Immature natural killer cell (primary cell): ENCODE measurements at regions not wholly inside any gene's neighbourhood (a gene's known extent, or its start where the extent isn't known, plus 50 kb on each side); places are given as distances from the start of the nearest gene placed in this dataset.
"Not testable (repeated sequence)": the region's sequence is repeated elsewhere in the genome, so short reads cannot be mapped to it uniquely, and the experiment has no call there.

ENCODE experiments used
- DNase-seq, 3 donors: peaks; one replicate each; pipeline ENCODE4 v3.0.0; 2022; ENCODE audit warnings: mixed read lengths in 1 of 3
- H3K27ac Mint-ChIP-seq, 6 donors: one replicate each; pipeline ENCODE4 v1.8.0; 2020; ENCODE audit warnings: mixed read lengths in 6 of 6, mild to moderate bottlenecking in 5 of 6, inconsistent platforms in 4 of 6, moderate library complexity in 3 of 6
- H3K27me3 Mint-ChIP-seq, 3 donors: one replicate each; pipeline ENCODE4 v1.8.0; 2020 to 2021; ENCODE audit warnings: low read depth in 3 of 3, mild to moderate bottlenecking in 3 of 3, mixed read lengths in 3 of 3, moderate library complexity in 3 of 3, inconsistent platforms in 1 of 3
- H3K36me3 Mint-ChIP-seq, 3 donors: one replicate each; pipeline ENCODE4 v1.8.0; 2020; ENCODE audit warnings: mixed read lengths in 3 of 3, inconsistent platforms in 2 of 3, mild to moderate bottlenecking in 2 of 3
- H3K4me1 Mint-ChIP-seq, 2 donors: one replicate each; pipeline ENCODE4 v1.8.0; 2020; ENCODE audit warnings: inconsistent platforms in 2 of 2, mild to moderate bottlenecking in 2 of 2, mixed read lengths in 2 of 2, moderate library complexity in 1 of 2
- H3K4me3 Mint-ChIP-seq, 5 donors: one replicate each; pipeline ENCODE4 v1.8.0; 2020; ENCODE audit warnings: mild to moderate bottlenecking in 5 of 5, mixed read lengths in 5 of 5, inconsistent platforms in 3 of 5, moderate library complexity in 3 of 5
- H3K9me3 Mint-ChIP-seq, 6 donors: one replicate each; pipeline ENCODE4 v1.8.0; 2020; ENCODE audit warnings: mild to moderate bottlenecking in 6 of 6, mixed read lengths in 6 of 6, inconsistent platforms in 4 of 6, moderate library complexity in 3 of 6

DNA sequence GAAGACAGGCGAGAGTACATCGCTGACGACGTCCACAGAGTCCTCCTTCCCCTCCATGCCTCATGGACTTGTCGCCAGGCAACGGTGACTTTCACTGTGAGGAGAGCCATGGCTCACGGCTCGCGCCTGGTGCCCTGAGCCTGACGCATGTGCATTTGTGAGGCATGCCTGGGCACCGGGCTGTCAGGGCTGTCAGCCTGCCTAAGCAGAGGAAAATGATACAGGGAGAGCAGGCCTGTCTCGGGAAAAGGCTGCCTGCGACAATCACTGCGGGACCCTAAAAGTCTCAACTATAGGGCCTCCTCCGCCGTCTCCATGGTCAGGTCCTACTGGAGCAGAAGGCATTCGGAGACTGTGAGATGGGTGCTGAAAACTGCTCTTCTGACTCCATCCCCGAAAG lies 135.5 kb upstream of the WSB1 start:
- no peaks in the 10 kb centered on the region for H3K4me1 Mint-ChIP-seq
- no peak for DNase-seq
- no peak overlapping the region for H3K27ac Mint-ChIP-seq
- H3K36me3 Mint-ChIP-seq = peaks cover 0 to 2% (median 0%) of the 10 kb centered on the region in 3 donors
- peaks cover 0 to 5% (median 0%) of the 10 kb centered on the region in 6 donors for H3K9me3 Mint-ChIP-seq
- no peaks in the 10 kb centered on the region for H3K27me3 Mint-ChIP-seq
- H3K4me3 Mint-ChIP-seq = no peak overlapping the region

DNA sequence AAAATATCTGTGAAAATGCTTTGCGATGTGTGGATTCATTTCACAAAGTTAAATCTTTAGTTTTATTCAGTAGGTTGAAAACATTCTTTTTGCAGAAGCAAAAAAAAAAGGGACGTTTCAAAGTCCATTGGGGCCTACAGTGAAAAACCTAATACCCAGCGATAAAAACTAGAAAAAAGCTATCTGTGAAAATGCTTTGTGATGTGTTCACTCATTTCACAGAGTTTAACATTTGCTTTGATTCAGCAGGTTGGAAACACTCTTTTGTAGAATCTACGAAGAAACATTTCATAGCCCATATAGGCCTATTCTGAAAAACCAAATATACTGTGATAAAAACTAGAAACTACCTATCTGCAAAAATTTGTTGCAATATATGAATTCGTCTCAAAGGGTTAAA lies 113.6 kb upstream of the WSB1 start:
- Mint-ChIP-seq H3K36me3 (peaks cover 4 to 8% (median 7%) of the 10 kb centered on the region in 3 donors), H3K9me3 (peaks cover 9 to 15% (median 12%) of the 10 kb centered on the region in 6 donors), H3K4me3 (no peak overlapping the region), H3K4me1 (no peaks in the 10 kb centered on the region), H3K27me3 (no peaks in the 10 kb centered on the region), H3K27ac (no peak overlapping the region)
- DNase-seq = no peak

DNA sequence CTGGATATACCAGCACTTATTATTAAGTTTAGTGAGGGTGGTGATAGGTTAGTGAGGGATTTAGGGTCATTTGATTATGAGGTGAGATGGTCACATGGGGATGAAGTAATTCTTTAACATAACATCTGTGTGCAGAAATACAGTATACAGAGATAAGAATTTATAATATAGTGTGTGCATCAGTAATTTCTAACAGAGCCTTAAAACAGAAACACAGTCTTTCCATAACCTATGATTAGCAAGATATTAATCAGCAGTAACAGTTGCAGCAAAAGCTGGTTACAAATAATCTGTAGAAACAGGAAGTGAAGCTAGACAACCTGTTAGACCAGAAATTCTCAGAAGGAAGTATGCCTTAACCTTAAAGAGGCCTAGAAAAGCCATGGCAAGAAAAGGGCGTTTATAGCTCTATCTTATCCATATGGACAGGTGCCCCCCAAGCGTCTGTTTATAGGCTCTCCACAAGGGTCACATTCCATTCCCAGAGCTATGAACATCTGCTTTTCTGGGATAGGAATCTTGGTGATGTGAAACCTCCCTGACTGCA lies 112.5 kb upstream of the WSB1 start:
- not testable (repeated sequence) for H3K4me1 Mint-ChIP-seq, H3K4me3 Mint-ChIP-seq, H3K27ac Mint-ChIP-seq, H3K27me3 Mint-ChIP-seq, DNase-seq, H3K36me3 Mint-ChIP-seq
- H3K9me3 Mint-ChIP-seq = peaks cover 11 to 15% (median 12%) of the 10 kb centered on the region in 6 donors

DNA sequence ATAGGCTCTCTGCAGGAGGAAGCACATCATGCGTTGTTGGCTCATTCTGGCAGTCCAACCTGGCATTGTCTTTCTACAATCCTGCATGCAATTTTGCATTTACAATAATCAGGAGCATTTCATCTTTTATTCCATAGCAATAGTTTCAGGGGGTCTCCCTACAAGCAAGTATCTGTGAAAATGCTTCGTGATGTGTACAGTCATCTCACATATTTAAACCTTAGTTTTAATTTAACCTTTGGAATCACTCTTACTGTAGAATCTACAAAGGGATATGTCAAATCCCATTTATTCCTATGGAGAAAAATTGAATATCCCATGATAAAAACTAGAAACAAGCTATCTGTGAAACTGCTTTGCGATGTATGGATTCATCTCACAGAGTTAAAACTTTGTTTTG lies 112.0 kb upstream of the WSB1 start:
- Mint-ChIP-seq H3K4me1 (no peaks in the 10 kb centered on the region), H3K27me3 (peaks cover 0 to 5% (median 3%) of the 10 kb centered on the region in 3 donors), H3K36me3 (peaks cover 4 to 8% (median 7%) of the 10 kb centered on the region in 3 donors), H3K9me3 (peaks cover 11 to 15% (median 12%) of the 10 kb centered on the region in 6 donors), H3K4me3 (no peak overlapping the region), H3K27ac (no peak overlapping the region)
- no peak for DNase-seq

DNA sequence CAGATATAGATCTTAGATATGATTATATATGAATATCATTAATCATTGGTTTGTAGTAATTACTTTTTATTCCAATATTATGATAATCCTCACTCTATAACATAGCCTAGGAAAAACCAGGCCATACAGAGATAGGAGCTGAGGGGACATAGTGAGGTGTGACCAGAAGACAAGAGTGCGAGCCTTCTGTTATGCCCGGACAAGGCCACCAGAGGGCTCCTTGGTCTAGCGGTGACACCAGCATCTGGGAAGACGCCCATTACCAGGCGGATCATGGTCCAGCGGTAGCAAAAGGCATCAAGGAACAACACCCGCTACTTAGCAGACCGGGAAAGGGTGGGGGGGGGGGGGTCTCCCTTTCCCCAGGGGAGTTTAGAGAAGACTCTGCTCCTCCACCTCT lies 96.4 kb upstream of the WSB1 start:
- not testable (repeated sequence) for H3K27ac Mint-ChIP-seq, H3K27me3 Mint-ChIP-seq, H3K36me3 Mint-ChIP-seq, H3K4me3 Mint-ChIP-seq, H3K9me3 Mint-ChIP-seq
- H3K4me1 Mint-ChIP-seq = peaks cover 12 to 19% of the 10 kb centered on the region in 2 donors
- peak in 1 of 3 donors; percentile 27 for DNase-seq

DNA sequence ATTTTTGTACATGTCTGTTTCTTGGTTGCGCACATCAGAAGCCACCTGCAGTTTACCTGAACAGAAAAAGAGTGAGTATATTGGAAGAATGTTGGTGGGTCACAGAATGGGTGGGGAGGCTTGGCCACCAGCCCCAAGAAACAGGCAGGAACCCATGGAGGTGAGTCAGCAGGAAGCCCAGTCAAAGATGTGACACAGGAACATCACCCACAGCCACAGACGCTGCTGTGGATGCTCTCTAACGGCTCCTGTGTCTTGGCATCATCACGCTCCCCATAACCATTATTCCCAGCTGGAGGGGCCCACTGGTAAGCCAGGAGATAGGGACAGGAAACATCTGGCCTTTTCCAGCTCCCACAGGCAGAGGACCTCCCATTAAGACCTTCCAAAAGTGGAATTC lies 94.0 kb upstream of the WSB1 start:
- Mint-ChIP-seq H3K27me3 (peaks cover 0 to 2% (median 0%) of the 10 kb centered on the region in 3 donors), H3K36me3 (no peaks in the 10 kb centered on the region), H3K4me3 (peak overlapping the region in 3 of 5 donors; percentile 22 to 59 (median 41)), H3K9me3 (no peaks in the 10 kb centered on the region), H3K27ac (peak overlapping the region in 3 of 6 donors; percentile 15 to 56 (median 37)), H3K4me1 (peaks cover 12 to 19% of the 10 kb centered on the region in 2 donors)
- DNase-seq = peak in 1 of 3 donors; percentile 7

DNA sequence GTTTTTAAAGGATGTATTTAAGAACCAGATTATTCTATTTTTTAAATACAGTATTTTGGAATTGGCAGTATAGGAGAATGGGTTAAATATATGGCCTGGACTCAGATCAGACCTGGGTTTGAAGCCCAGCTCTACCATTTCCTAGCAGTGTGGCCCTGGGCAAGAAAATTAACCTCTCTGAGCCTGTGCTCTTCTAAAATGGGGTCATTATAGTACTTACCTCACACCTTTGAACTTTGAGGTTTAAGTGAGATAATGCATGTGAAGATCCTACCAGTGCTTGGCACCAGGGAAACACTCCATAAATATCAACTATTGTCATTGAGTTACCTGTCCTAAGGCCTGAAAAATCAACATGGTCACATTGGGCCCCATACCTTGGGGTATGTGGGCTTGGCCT lies 93.4 kb upstream of the WSB1 start:
- Mint-ChIP-seq H3K27me3 (peaks cover 0 to 2% (median 0%) of the 10 kb centered on the region in 3 donors), H3K27ac (peak overlapping the region in 2 of 6 donors; percentile 43 to 54), H3K4me1 (peaks cover 12 to 19% of the 10 kb centered on the region in 2 donors), H3K36me3 (no peaks in the 10 kb centered on the region), H3K4me3 (no peak overlapping the region), H3K9me3 (no peaks in the 10 kb centered on the region)
- DNase-seq = no peak

DNA sequence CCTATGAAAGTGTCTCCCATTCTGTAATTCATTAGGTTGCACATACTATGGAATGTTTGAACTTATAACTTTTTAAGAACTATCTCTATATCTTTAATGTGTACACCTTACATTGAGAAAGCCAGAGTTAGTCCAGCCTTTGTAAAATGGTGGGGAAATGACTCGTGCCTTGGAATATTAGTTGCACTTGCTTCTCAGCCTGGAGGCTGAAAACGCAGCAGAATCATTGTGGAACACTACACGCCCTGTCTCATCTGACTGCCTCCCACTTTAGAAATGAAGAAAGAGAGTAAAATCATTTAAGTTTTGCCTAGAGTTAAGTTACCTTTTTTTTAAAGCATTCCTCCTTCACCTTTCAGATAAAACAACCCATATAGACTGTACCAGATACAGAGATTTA lies 90.7 kb upstream of the WSB1 start:
- DNase-seq = no peak
- no peak overlapping the region for H3K27ac Mint-ChIP-seq

DNA sequence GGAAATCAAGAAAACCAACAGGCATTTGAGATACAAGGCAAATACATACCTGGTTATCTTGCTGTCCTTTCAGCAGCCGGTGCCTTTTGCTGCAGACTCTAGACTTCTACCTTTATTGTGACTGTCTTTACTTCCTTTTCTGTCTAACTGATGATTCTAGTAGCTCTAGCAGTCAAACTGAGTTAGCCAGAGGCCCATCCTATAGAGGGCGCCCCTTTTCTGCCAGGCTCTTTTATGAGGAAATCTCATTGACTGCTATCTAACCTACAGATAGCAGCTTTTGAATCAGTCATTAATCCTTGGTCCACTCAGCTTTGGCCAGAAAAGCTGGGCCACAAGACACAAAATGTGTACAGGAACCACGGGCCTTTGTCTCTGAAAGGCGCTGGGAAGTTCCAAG lies 87.5 kb upstream of the WSB1 start:
- H3K27me3 Mint-ChIP-seq = peaks cover 0 to 1% (median 0%) of the 10 kb centered on the region in 3 donors
- H3K36me3 Mint-ChIP-seq = no peaks in the 10 kb centered on the region
- no peak for DNase-seq
- H3K27ac Mint-ChIP-seq = no peak overlapping the region
- H3K4me3 Mint-ChIP-seq = no peak overlapping the region
- H3K4me1 Mint-ChIP-seq = no peaks in the 10 kb centered on the region
- H3K9me3 Mint-ChIP-seq = peaks cover 0 to 4% (median 0%) of the 10 kb centered on the region in 6 donors

More for the DNA sequence above, 90.7 kb upstream of the WSB1 start:
- no peak overlapping the region for H3K4me3 Mint-ChIP-seq
- H3K4me1 Mint-ChIP-seq = peaks cover 12 to 19% of the 10 kb centered on the region in 2 donors
- H3K36me3 Mint-ChIP-seq = no peaks in the 10 kb centered on the region
- peaks cover 0 to 1% (median 0%) of the 10 kb centered on the region in 3 donors for H3K27me3 Mint-ChIP-seq
- H3K9me3 Mint-ChIP-seq = peaks cover 0 to under 1% (median 0%) of the 10 kb centered on the region in 6 donors

DNA sequence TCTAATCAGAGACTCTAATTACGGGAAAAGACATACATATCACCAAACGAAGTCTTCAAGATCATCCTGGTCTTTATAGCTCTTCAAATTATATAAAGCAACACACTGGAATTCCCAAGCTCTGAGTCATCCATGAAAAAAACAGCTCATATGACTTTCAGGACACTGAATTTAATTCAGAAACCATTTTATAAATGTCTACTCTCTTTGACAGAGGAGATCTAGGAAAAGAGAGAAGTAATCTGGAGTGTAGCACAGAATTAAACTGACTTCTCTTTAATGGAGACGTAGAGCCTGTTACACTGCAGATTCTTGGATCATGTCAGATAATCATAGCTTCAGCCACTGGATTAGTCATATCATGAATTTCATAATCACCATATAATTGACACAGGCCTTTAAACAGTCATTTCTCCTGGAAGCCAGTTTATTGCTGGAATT lies 86.8 kb upstream of the WSB1 start:
- H3K4me3 Mint-ChIP-seq = no peak overlapping the region
- no peaks in the 10 kb centered on the region for H3K36me3 Mint-ChIP-seq
- no peak for DNase-seq
- H3K9me3 Mint-ChIP-seq = peaks cover 0 to 4% (median 0%) of the 10 kb centered on the region in 6 donors
- no peaks in the 10 kb centered on the region for H3K4me1 Mint-ChIP-seq
- peaks cover 0 to 3% (median 0%) of the 10 kb centered on the region in 3 donors for H3K27me3 Mint-ChIP-seq
- no peak overlapping the region for H3K27ac Mint-ChIP-seq

DNA sequence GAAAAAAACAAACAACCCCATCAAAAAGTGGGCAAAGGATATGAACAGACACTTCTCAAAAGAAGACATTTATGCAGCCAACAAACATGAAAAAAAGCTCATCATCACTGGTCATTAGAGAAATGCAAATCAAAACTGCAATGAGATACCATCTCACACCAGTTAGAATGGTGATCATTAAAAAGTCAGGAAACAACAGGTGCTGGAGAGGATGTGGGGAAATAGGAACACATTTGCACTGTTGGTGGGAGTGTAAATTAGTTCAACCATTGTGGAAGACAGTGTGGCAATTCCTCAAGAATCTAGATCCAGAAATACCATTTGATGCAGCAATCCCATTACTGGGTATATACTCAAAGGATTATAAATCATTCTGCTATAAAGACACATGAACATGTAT lies 85.5 kb upstream of the WSB1 start:
- not testable (repeated sequence) for H3K27me3 Mint-ChIP-seq, H3K27ac Mint-ChIP-seq

DNA sequence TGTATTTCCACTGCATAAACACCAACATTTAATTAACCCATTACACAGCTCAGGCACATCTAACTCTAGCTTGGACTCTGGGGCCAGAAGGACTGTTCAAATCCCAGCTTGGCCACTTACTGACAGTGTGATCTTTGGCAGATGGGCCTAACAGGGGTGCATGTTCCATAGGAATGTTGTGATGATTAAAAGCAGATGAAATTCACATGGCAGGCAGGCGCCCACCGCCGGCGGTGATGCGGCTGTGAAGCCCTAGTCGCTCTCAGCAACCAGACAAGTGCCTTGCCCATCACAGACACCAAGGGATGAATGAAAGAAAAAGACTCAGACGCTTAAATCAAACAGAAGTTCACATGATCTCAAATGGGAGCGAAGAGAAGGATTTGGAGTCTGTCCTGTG lies 84.6 kb upstream of the WSB1 start:
- Mint-ChIP-seq H3K9me3 (peaks cover 0 to 4% (median 0%) of the 10 kb centered on the region in 6 donors), H3K27me3 (peaks cover 0 to 5% (median 0%) of the 10 kb centered on the region in 3 donors), H3K4me3 (no peak overlapping the region), H3K36me3 (no peaks in the 10 kb centered on the region), H3K27ac (no peak overlapping the region), H3K4me1 (no peaks in the 10 kb centered on the region)
- no peak for DNase-seq

More for the DNA sequence above, 85.5 kb upstream of the WSB1 start:
- not testable (repeated sequence) for H3K36me3 Mint-ChIP-seq, H3K4me3 Mint-ChIP-seq, H3K9me3 Mint-ChIP-seq, DNase-seq, H3K4me1 Mint-ChIP-seq

DNA sequence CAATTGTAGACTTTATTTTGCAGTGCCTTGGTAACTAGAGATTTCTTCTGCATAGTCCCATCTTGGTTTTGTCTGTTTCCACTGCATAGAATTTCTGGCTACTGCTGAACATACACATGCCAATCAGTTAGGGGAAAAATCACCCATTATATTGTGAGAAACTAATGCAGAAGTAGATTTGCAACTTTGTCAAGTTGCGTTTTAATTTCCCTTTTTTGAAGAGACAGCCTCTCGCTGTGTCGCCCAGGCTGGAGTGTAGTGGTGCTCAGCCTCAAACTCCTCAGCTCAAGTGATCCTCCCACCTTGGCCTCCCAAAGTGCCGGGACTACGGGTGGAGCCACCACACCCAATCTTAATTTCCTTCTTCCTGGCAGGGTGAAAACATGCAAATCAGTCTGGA lies 83.1 kb upstream of the WSB1 start:
- not testable (repeated sequence) for DNase-seq, H3K27me3 Mint-ChIP-seq, H3K4me1 Mint-ChIP-seq, H3K27ac Mint-ChIP-seq, H3K9me3 Mint-ChIP-seq, H3K4me3 Mint-ChIP-seq, H3K36me3 Mint-ChIP-seq

DNA sequence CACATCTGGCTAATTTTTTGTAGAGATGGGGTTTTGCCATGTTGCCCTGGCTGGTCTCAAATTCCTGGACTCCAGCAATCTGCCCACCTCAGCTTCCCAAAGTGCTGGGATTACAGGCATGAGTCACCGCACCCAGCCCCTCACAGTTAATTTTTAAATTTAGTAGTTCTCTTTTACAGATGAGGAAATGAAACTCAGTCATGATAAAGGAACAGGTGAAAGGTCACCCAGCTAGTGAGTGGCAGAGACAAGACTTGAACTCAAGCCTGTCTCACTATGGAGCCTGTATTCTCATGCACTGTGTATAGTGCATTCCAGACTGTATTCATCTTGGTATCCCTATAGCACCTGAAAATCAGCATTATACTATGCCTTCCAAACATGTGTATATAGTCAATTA lies 77.1 kb upstream of the WSB1 start:
- H3K27ac Mint-ChIP-seq = no peak overlapping the region
- no peak for DNase-seq
- H3K4me1 Mint-ChIP-seq = no peaks in the 10 kb centered on the region
- peaks cover 0 to 1% (median 0%) of the 10 kb centered on the region in 3 donors for H3K27me3 Mint-ChIP-seq
- no peaks in the 10 kb centered on the region for H3K36me3 Mint-ChIP-seq
- no peaks in the 10 kb centered on the region for H3K9me3 Mint-ChIP-seq
- no peak overlapping the region for H3K4me3 Mint-ChIP-seq

DNA sequence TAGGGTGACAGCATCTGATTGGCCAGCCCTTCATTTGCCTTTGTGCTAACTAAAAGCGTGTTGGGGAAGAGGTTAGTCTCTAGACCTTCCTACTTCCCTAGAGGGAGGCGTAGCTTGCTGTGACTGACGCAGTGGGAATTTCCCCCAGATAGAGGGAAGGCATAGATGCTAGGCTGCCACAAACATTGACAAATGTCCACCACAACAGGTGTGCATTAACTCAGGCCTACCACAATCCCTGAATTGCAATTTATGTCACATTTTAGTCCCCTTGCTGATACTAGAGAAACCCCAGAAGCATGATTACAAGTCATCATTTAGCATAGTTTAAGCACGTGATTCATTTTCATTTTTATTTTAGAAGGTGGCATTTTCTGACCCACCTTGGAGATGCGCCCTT lies 76.3 kb upstream of the WSB1 start:
- no peaks in the 10 kb centered on the region for H3K9me3 Mint-ChIP-seq
- DNase-seq = no peak
- no peaks in the 10 kb centered on the region for H3K36me3 Mint-ChIP-seq
- H3K4me3 Mint-ChIP-seq = no peak overlapping the region
- H3K27me3 Mint-ChIP-seq = peaks cover 0 to 1% (median 0%) of the 10 kb centered on the region in 3 donors
- no peaks in the 10 kb centered on the region for H3K4me1 Mint-ChIP-seq
- H3K27ac Mint-ChIP-seq = peak overlapping the region in 2 of 6 donors; percentile 24 to 86
